B cell (primary cell): ENCODE measurements at regions not wholly inside any gene's neighbourhood (a gene's known extent, or its start where the extent isn't known, plus 50 kb on each side); places are given as distances from the start of the nearest gene placed in this dataset.

ENCODE experiments used
- ATAC-seq: fragments of 200-7000 bp; cut with Tn5 transposase; one replicate; pipeline ENCODE4 v1.10.0; 2021; ENCODE audit warnings: low read depth, mild to moderate bottlenecking, moderate number of reproducible peaks, moderate library complexity
- CTCF ChIA-PET: fragments of 350-600 bp; sonication (Branson Sonifier 250); formaldehyde crosslinking; loops from one replicate; lab custom pipeline; 2021; ENCODE audit warnings: antibody characterized with exemption, inconsistent platforms; lab: Charles Lee
- POLR2A ChIA-PET: fragments of 350-600 bp; sonication (Branson Sonifier 250); formaldehyde crosslinking; loops from one replicate; lab custom pipeline; 2021; ENCODE audit warnings: antibody characterized with exemption; lab: Charles Lee
- DNase-seq: peaks from one replicate; pipeline ENCODE4 v3.0.0; 2013
- H2AFZ ChIP-seq: 2 replicates; pipeline ENCODE4 v1.6.1; 2012; ENCODE audit warnings: mild to moderate bottlenecking, low read depth, low read length; ENCODE audit not compliant: insufficient read depth, poor library complexity, severe bottlenecking
- H3K27ac ChIP-seq, 2 donors: 1 replicate in 1 of 2; 2 replicates in 1 of 2; pipeline ENCODE4 v1.5.1; 2012 to 2013; ENCODE audit warnings: low read length in 2 of 2, mild to moderate bottlenecking in 2 of 2, moderate library complexity in 1 of 2
- H3K27me3 ChIP-seq, 4 experiments: fragments of 200-600 bp in 1 of 4; sonication (generic) in 1 of 4; replicated peaks in 1 of 4; 1 replicate in 2 of 4; 2 replicates in 2 of 4; pipeline versions ENCODE4 v1.6.1 to v1.7.0; 2013 to 2016; ENCODE audit warnings: low read length in 3 of 4, mild to moderate bottlenecking in 2 of 4, mixed read lengths in 1 of 4, moderate library complexity in 1 of 4; ENCODE audit not compliant: insufficient read depth in 4 of 4, control insufficient read depth in 3 of 4; ENCODE audit errors: control extremely low read depth in 1 of 4
- H3K36me3 ChIP-seq, 2 experiments: replicated peaks in 1 of 2; 1 replicate in 1 of 2; 2 replicates in 1 of 2; pipeline versions ENCODE4 v1.6.1 to v1.7.1; 2013; ENCODE audit warnings: low read length in 1 of 2; ENCODE audit not compliant: insufficient read depth in 2 of 2, control insufficient read depth in 1 of 2; ENCODE audit errors: control extremely low read depth in 1 of 2, extremely low read depth in 1 of 2
- H3K4me1 ChIP-seq, 2 donors: fragments of 200-600 bp in 1 of 2; sonication (generic) in 1 of 2; 1 replicate in 1 of 2; 2 replicates in 1 of 2; pipeline versions ENCODE4 v1.5.1 to v1.6.1; 2013 to 2017; ENCODE audit warnings: low read length in 2 of 2; ENCODE audit not compliant: control insufficient read depth in 2 of 2, insufficient read depth in 2 of 2
- H3K4me2 ChIP-seq: replicated peaks from 2 replicates; pipeline ENCODE3; 2012; ENCODE audit warnings: mild to moderate bottlenecking, low read depth, low read length; ENCODE audit not compliant: poor library complexity, severe bottlenecking
- H3K4me3 ChIP-seq, 5 experiments: fragments of 200-600 bp in 1 of 5; sonication (generic) in 1 of 5; 1 replicate in 3 of 5; 2 replicates in 2 of 5; pipeline versions ENCODE4 v1.5.1 to v1.7.0; 2011 to 2016; ENCODE audit warnings: low read length in 4 of 5, mild to moderate bottlenecking in 4 of 5, low read depth in 2 of 5, control low read depth in 1 of 5, moderate library complexity in 1 of 5; ENCODE audit not compliant: insufficient read depth in 1 of 5; ENCODE audit errors: control extremely low read depth in 1 of 5, extremely low read depth in 1 of 5
- H3K79me2 ChIP-seq: fragments of 200-600 bp; sonication (generic); one replicate; pipeline ENCODE4 v1.6.0; 2016; ENCODE audit warnings: low read length; ENCODE audit not compliant: control insufficient read depth, insufficient read depth
- H3K9ac ChIP-seq: fragments of 200-600 bp; sonication (generic); 2 replicates; pipeline ENCODE4 v1.6.1; 2017; ENCODE audit warnings: mild to moderate bottlenecking, low read length, moderate library complexity
- H3K9me3 ChIP-seq, 3 donors: one replicate each; pipeline versions ENCODE4 v1.6.1 to v1.7.1; 2013; ENCODE audit warnings: low read length in 2 of 3; ENCODE audit not compliant: control insufficient read depth in 2 of 3, insufficient read depth in 1 of 3; ENCODE audit errors: control extremely low read depth in 1 of 3
- H4K20me1 ChIP-seq: 2 replicates; pipeline ENCODE4 v1.6.0; 2012; ENCODE audit warnings: mild to moderate bottlenecking, low read length; ENCODE audit not compliant: insufficient read depth, control insufficient read depth, poor library complexity, severe bottlenecking
- H3K27ac Mint-ChIP-seq: one replicate; pipeline ENCODE4 v1.8.0; 2021; ENCODE audit warnings: mixed read lengths
- H3K27me3 Mint-ChIP-seq: one replicate; pipeline ENCODE4 v1.8.0; 2021; ENCODE audit warnings: mixed read lengths
- H3K4me1 Mint-ChIP-seq: one replicate; pipeline ENCODE4 v1.8.0; 2021; ENCODE audit warnings: mixed read lengths
- H3K4me3 Mint-ChIP-seq: one replicate; pipeline ENCODE4 v1.8.0; 2021; ENCODE audit warnings: mixed read lengths
- H3K9me3 Mint-ChIP-seq: one replicate; pipeline ENCODE4 v1.8.0; 2022; ENCODE audit warnings: mixed read lengths; ENCODE audit not compliant: insufficient read depth
- EZH2 ChIP-seq: IDR thresholded peaks from 2 replicates; pipeline ENCODE4 v1.6.1; 2012; ENCODE audit warnings: borderline replicate concordance, low read depth, mild to moderate bottlenecking, moderate library complexity, low read length; ENCODE audit not compliant: insufficient read depth, poor library complexity, severe bottlenecking
- WGBS: methylation state at CpG from one replicate; pipeline ENCODE4 v1.1.5; 2013; ENCODE audit warnings: missing lambda C conversion rate; ENCODE audit not compliant: insufficient coverage; 5-methylcytosine and 5-hydroxymethylcytosine counted together
- intact Hi-C: fragments of 100-400 bp; cut with micrococcal nuclease; formaldehyde crosslinking; loops from one replicate; pipeline ENCODE4 v1.10.0; 2022
- TF ChIP-seq, protein P1 (sequence below): fragments of 200-600 bp; IDR thresholded peaks from one replicate; pipeline ENCODE4 v1.8.0; 2022; ENCODE audit warnings: antibody characterized with exemption, mild to moderate bottlenecking

DNA sequence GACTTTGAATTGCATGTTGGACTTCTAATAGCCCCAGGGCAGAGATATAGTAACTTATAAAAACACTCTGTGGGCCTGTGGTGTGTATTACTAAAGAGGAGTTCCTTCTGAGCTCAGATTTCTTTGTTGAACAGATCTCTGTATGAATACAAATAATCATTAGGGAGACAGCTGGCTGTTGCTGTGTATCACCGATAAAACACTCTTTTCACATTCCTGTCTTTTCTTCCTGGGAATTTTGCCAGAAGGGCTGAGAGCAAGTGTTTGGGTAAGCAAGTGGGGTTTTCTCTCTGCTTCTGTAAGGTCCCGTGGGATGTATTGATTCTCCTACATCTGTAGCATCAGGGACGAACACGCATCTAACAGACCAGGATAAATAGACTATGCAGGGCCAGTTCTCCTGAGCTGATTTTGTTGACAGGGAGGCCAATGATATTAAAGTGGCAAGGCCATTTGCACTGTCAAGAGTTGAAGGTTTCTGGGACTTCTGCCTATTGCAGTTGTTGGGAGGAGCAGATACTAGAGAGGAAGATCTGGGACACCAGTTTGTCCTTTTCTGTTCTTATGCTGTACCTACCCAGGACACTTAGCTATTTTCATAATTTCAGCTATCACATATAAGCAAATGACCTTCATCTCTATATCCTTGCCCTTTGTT lies 225.9 kb upstream of the CD96 start:
- no peak overlapping the region for H3K9ac ChIP-seq
- no peak for TF ChIP-seq EZH2
- TF ChIP-seq, protein P1, sequence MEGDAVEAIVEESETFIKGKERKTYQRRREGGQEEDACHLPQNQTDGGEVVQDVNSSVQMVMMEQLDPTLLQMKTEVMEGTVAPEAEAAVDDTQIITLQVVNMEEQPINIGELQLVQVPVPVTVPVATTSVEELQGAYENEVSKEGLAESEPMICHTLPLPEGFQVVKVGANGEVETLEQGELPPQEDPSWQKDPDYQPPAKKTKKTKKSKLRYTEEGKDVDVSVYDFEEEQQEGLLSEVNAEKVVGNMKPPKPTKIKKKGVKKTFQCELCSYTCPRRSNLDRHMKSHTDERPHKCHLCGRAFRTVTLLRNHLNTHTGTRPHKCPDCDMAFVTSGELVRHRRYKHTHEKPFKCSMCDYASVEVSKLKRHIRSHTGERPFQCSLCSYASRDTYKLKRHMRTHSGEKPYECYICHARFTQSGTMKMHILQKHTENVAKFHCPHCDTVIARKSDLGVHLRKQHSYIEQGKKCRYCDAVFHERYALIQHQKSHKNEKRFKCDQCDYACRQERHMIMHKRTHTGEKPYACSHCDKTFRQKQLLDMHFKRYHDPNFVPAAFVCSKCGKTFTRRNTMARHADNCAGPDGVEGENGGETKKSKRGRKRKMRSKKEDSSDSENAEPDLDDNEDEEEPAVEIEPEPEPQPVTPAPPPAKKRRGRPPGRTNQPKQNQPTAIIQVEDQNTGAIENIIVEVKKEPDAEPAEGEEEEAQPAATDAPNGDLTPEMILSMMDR = no peak
- H3K4me1 ChIP-seq = peaks cover 0 to 13% of the 10 kb centered on the region in 2 donors
- intact Hi-C loops = no loop called here
- no peaks in the 10 kb centered on the region for H3K9me3 ChIP-seq
- Mint-ChIP-seq H3K4me1 (peaks cover 10% of the 10 kb centered on the region), H3K9me3 (no peaks in the 10 kb centered on the region), H3K27me3 (no peaks in the 10 kb centered on the region), H3K27ac (no peak overlapping the region), H3K4me3 (no peak overlapping the region)
- no peak for DNase-seq
- POLR2A ChIA-PET = no interaction called here
- no peak overlapping the region for H3K4me2 ChIP-seq
- CTCF ChIA-PET = no interaction called here
- no peaks in the 10 kb centered on the region for H3K36me3 ChIP-seq
- no peaks in the 10 kb centered on the region for H4K20me1 ChIP-seq
- H3K79me2 ChIP-seq = no peaks in the 10 kb centered on the region
- peaks cover 0 to 4% (median 0%) of the 10 kb centered on the region in 4 experiments for H3K27me3 ChIP-seq
- no peak overlapping the region for H3K4me3 ChIP-seq
- ATAC-seq = no peak
- H2AFZ ChIP-seq = no peak overlapping the region
- WGBS = 97% methylated on average over 3 of the region's 4 CpGs
- H3K27ac ChIP-seq = no peak overlapping the region

DNA sequence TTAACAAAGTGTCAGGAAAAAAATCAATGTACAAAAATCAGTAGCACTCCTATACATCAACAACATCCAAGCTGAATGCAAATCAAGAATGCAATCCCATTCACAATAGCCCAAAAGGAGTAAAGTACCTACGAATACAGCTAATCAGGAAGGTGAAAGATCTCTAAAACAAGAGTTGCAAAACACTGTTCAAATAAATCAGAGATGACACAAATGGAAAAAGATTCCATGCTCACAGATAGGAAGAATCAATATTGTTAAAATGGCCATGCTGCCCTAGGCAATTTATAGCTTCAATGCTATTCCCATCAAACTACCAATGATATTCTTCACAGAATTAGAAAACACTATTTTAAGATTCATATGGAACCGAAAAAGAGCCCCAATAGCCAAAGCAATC lies 223.7 kb upstream of the CD96 start:
- no peaks in the 10 kb centered on the region for H3K79me2 ChIP-seq
- no peak for ATAC-seq
- no peaks in the 10 kb centered on the region for H3K27me3 Mint-ChIP-seq
- ChIA-PET POLR2A (no interaction called here), CTCF (no interaction called here)
- no peaks in the 10 kb centered on the region for H3K4me1 ChIP-seq
- no peaks in the 10 kb centered on the region for H3K36me3 ChIP-seq
- WGBS = no CpG with 5 or more reads among the region's 2 CpGs
- no peak overlapping the region for H3K9ac ChIP-seq
- TF ChIP-seq, protein P1 = no peak
- DNase-seq = no peak
- H2AFZ ChIP-seq = no peak overlapping the region
- intact Hi-C loops = no loop called here
- no peaks in the 10 kb centered on the region for H3K9me3 Mint-ChIP-seq
- peaks cover 0 to 4% (median 0%) of the 10 kb centered on the region in 4 experiments for H3K27me3 ChIP-seq
- H3K27ac Mint-ChIP-seq = no peak overlapping the region
- peaks cover 1% of the 10 kb centered on the region for H3K4me1 Mint-ChIP-seq
- H3K27ac ChIP-seq = no peak overlapping the region
- H3K4me3 ChIP-seq = no peak overlapping the region
- H3K4me2 ChIP-seq = no peak overlapping the region
- H4K20me1 ChIP-seq = no peaks in the 10 kb centered on the region
- no peaks in the 10 kb centered on the region for H3K9me3 ChIP-seq
- no peak overlapping the region for H3K4me3 Mint-ChIP-seq
